Heart left ventricle (tissue), 13 donors: ENCODE measurements at regions not wholly inside any gene's neighbourhood (a gene's known extent, or its start where the extent isn't known, plus 50 kb on each side); places are given as distances from the start of the nearest gene placed in this dataset.

Source experiments
- POLR2A ChIP-seq, 2 donors: fragments of 450-650 bp; IDR thresholded peaks; one replicate each; pipeline ENCODE4 v1.6.1; 2017; ENCODE audit warnings: antibody characterized with exemption in 2 of 2, mild to moderate bottlenecking in 2 of 2, moderate library complexity in 2 of 2
- TF ChIP-seq, protein P1 (sequence below), 12 donors: fragments of 200-600 bp; sonication (generic) in 4 of 12; IDR thresholded peaks; one replicate each; pipeline versions ENCODE4 v1.5.0 to v1.8.0; 2018 to 2022; ENCODE audit warnings: antibody characterized with exemption in 12 of 12, mild to moderate bottlenecking in 5 of 12
- donor health status: ischemic (EF 13 %, LVEDD 7.1; RV severe dilation, severe dysfunction).
- donor health status: DM: no; HTN: yes; CAD: no.
- donor health status: DM: no; HTN: no; CAD: no.
- donor health status: ischemic (EF 25% LVEDD 6.9; RV normal size, moderate dysfunction).
- donor health status: ischemic (EF 25% LVEDD 5.7; RV mildly dilated, moderate dysfunction).
- donor health status: ischemic (EF 35%, LVEDD 5.7; RV mildly dilated, moderate dysfunction).
- donor health status: nonischemic (EF 11% LVEDD 7.7; RV severe dilation, severe dysfunction).
- donor health status: DM: yes; HTN: yes; CAD: no.
- donor health status: PGD.
- donor health status: ischemic (EF 29% LVEDD 5.4; RV normal size, mild dysfunction).
- donor health status: nonischemic (EF 23%, LVEDD 6.1; RV moderate dilation, normal function).

DNA sequence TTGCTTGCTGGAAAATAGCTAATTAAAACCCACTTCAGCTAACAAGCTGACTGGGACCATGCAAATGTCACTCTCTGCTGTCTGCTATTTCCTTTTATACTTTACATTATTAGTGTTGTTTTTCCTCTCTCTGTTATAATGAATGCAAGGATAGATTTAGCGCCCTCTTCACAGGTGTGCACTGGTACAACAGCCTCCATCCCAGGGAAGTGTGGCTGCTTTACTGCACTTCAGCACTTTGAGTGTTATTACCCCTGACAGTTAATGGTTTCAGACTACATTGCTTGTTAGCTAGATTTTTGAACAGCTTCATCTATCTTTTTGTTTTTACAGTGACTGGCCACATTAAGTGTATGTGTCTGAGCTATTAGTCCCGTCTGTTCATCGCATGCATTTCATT lies 405.7 kb downstream of the RNF144B start:
- TF ChIP-seq, protein P1, sequence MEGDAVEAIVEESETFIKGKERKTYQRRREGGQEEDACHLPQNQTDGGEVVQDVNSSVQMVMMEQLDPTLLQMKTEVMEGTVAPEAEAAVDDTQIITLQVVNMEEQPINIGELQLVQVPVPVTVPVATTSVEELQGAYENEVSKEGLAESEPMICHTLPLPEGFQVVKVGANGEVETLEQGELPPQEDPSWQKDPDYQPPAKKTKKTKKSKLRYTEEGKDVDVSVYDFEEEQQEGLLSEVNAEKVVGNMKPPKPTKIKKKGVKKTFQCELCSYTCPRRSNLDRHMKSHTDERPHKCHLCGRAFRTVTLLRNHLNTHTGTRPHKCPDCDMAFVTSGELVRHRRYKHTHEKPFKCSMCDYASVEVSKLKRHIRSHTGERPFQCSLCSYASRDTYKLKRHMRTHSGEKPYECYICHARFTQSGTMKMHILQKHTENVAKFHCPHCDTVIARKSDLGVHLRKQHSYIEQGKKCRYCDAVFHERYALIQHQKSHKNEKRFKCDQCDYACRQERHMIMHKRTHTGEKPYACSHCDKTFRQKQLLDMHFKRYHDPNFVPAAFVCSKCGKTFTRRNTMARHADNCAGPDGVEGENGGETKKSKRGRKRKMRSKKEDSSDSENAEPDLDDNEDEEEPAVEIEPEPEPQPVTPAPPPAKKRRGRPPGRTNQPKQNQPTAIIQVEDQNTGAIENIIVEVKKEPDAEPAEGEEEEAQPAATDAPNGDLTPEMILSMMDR (IDR thresholded peaks at IDR 0.05), result no peak
- TF ChIP-seq POLR2A (IDR thresholded peaks at IDR 0.05), result no peak
